ENCODE measurements at regions not wholly inside any gene's neighbourhood (a gene's known extent, or its start where the extent isn't known, plus 50 kb on each side); places are given as distances from the start of the nearest gene placed in this dataset.

- DNase-seq (ENCODE audit: low spot score) = no peak
Measured at GRCh38 chr11:31903225-31904074, 92.3 kb upstream of the PAX6 start.

GRCh38 chr11:31902706-31903105 is 91.6 kb upstream of the PAX6 start:
- DNase-seq (ENCODE audit: low spot score) = no peak

GRCh38 chr11:31895926-31896325 is 84.8 kb upstream of the PAX6 start:
- no peak for DNase-seq (ENCODE audit: low spot score)

- no peak for DNase-seq (ENCODE audit: low spot score)
Measured at GRCh38 chr11:31887180-31887579, 76.1 kb upstream of the PAX6 start.

- no peak for DNase-seq (ENCODE audit: low spot score)
Measured at GRCh38 chr11:31884080-31884479, 73.0 kb upstream of the PAX6 start.

GRCh38 chr11:31883435-31883834 is 72.3 kb upstream of the PAX6 start:
- no peak for DNase-seq (ENCODE audit: low spot score)

GRCh38 chr11:31882951-31883392 is 71.8 kb upstream of the PAX6 start:
- no peak for DNase-seq (ENCODE audit: low spot score)

GRCh38 chr11:31881825-31882224 is 70.7 kb upstream of the PAX6 start:
- DNase-seq (ENCODE audit: low spot score) = no peak

GRCh38 chr11:31879681-31880080 is 68.6 kb upstream of the PAX6 start:
- DNase-seq (ENCODE audit: low spot score) = no peak

GRCh38 chr11:31877863-31878262 is 66.7 kb upstream of the PAX6 start:
- no peak for DNase-seq (ENCODE audit: low spot score)

GRCh38 chr11:31877083-31877482 is 66.0 kb upstream of the PAX6 start:
- DNase-seq (ENCODE audit: low spot score) = no peak

GRCh38 chr11:31875866-31876560 is 64.9 kb upstream of the PAX6 start:
- no peak for DNase-seq (ENCODE audit: low spot score)

- no peak for DNase-seq (ENCODE audit: low spot score)
Measured at GRCh38 chr11:31874631-31875191, 63.6 kb upstream of the PAX6 start.

- no peak for DNase-seq (ENCODE audit: low spot score)
Measured at GRCh38 chr11:31873124-31873523, 62.0 kb upstream of the PAX6 start.

GRCh38 chr11:31872076-31872443 is 60.9 kb upstream of the PAX6 start:
- DNase-seq (ENCODE audit: low spot score) = no peak

GRCh38 chr11:31871310-31872075 is 60.4 kb upstream of the PAX6 start:
- no peak for DNase-seq (ENCODE audit: low spot score)

- peak; percentile 32 for DNase-seq (ENCODE audit: low spot score)
Measured at GRCh38 chr11:31870609-31871309, 59.6 kb upstream of the PAX6 start.

GRCh38 chr11:31869986-31870385 is 58.9 kb upstream of the PAX6 start:
- no peak for DNase-seq (ENCODE audit: low spot score)

GRCh38 chr11:31865606-31866300 is 54.6 kb upstream of the PAX6 start:
- DNase-seq (ENCODE audit: low spot score) = no peak

GRCh38 chr11:31863170-31863832 is 52.2 kb upstream of the PAX6 start:
- no peak for DNase-seq (ENCODE audit: low spot score)

GRCh38 chr11:31861011-31861410 is 49.9 kb upstream of the PAX6 start:
- DNase-seq (ENCODE audit: low spot score) = no peak
